ENCODE measurements at regions not wholly inside any gene's neighbourhood (a gene's known extent, or its start where the extent isn't known, plus 50 kb on each side); places are given as distances from the start of the nearest gene placed in this dataset.
"Not testable (repeated sequence)": the region's sequence is repeated elsewhere in the genome, so short reads cannot be mapped to it uniquely, and the experiment has no call there.

GRCh38 chr16:88128556-88128955, 177.3 kb downstream of the BANP start:
- Histone ChIP-seq H3K27ac (ENCODE audit: low read length) (no peak overlapping the region), H3K36me3 (ENCODE audit: control insufficient read depth in 2 of 2, extremely low read depth in 1 of 2, insufficient read depth in 1 of 2, low read length in 1 of 2) (no peaks in the 10 kb centered on the region), H3K4me3 (ENCODE audit: control insufficient read depth in 1 of 2, extremely low read depth in 1 of 2, low read length in 1 of 2) (no peak overlapping the region), H3K27me3 (replicated peaks in 1 of 2; ENCODE audit: control insufficient read depth in 2 of 2, extremely low read depth in 1 of 2, insufficient read depth in 2 of 2, low read length in 1 of 2) (peaks cover 0 to 12% of the 10 kb centered on the region in 2 experiments), H3K4me1 (ENCODE audit: control insufficient read depth in 1 of 2, extremely low read depth in 1 of 2, insufficient read depth in 2 of 2, low read length in 2 of 2) (no peaks in the 10 kb centered on the region), H3K9me3 (no peaks in the 10 kb centered on the region)
- 79% methylated on average over 8 of the region's 8 CpGs for WGBS (ENCODE audit: insufficient coverage)
- ATAC-seq (replicated peaks in 1 of 4) (no peak), DNase-seq (no peak)
- ChIA-PET CTCF (no interaction called here), POLR2A (no interaction called here)
- Mint-ChIP-seq H3K27ac (no peak overlapping the region), H3K9me3 (no peaks in the 10 kb centered on the region), H3K27me3 (no peaks in the 10 kb centered on the region), H3K36me3 (no peaks in the 10 kb centered on the region), H3K4me3 (no peak overlapping the region), H3K4me1 (no peaks in the 10 kb centered on the region)

- H3K27ac ChIP-seq (ENCODE audit: low read length); H3K27me3 Mint-ChIP-seq; ATAC-seq (replicated peaks in 1 of 4); H3K27ac Mint-ChIP-seq; H3K36me3 ChIP-seq (ENCODE audit: control insufficient read depth in 2 of 2, extremely low read depth in 1 of 2, insufficient read depth in 1 of 2, low read length in 1 of 2); H3K4me1 Mint-ChIP-seq; H3K4me1 ChIP-seq (ENCODE audit: control insufficient read depth in 1 of 2, extremely low read depth in 1 of 2, insufficient read depth in 2 of 2, low read length in 2 of 2); POLR2A ChIA-PET; H3K4me3 ChIP-seq (ENCODE audit: control insufficient read depth in 1 of 2, extremely low read depth in 1 of 2, low read length in 1 of 2); CTCF ChIA-PET; H3K9me3 ChIP-seq; H3K36me3 Mint-ChIP-seq; H3K9me3 Mint-ChIP-seq; DNase-seq; H3K4me3 Mint-ChIP-seq: not testable (repeated sequence)
- WGBS (ENCODE audit: insufficient coverage) = 80% methylated on average over 4 of the region's 13 CpGs
- H3K27me3 ChIP-seq (replicated peaks in 1 of 2; ENCODE audit: control insufficient read depth in 2 of 2, extremely low read depth in 1 of 2, insufficient read depth in 2 of 2, low read length in 1 of 2) = peaks cover 0 to 12% of the 10 kb centered on the region in 2 experiments
Observed at GRCh38 chr16:88129133-88129532, 177.9 kb downstream of the BANP start.

DNA sequence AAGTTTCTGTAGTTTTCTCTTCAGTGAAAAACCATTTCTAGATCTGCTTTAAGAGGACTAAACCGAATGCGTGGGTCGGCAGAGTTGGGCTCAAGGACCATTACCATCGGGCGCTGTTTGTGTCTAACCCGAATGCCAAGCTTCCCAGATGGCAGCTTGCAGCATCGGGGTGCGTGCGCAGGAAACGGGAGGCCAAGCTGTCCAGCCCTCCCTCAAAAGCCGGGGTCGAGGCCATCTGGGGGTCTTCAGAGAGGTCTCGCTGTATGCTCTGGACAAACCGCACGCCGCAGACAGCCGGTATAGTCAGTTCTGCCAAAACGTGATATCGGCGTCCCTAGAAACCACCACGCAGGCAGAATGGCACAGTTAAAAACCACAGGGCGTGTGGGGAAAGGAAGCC, 178.8 kb downstream of the BANP start:
- DNase-seq (no peak), ATAC-seq (replicated peaks in 1 of 4) (no peak)
- H3K27me3 Mint-ChIP-seq = peaks cover 0 to 2% of the 10 kb centered on the region in 2 donors
- no peaks in the 10 kb centered on the region for H3K36me3 ChIP-seq (ENCODE audit: control insufficient read depth in 2 of 2, extremely low read depth in 1 of 2, insufficient read depth in 1 of 2, low read length in 1 of 2)
- no peak overlapping the region for H3K4me3 ChIP-seq (ENCODE audit: control insufficient read depth in 1 of 2, extremely low read depth in 1 of 2, low read length in 1 of 2)
- no peaks in the 10 kb centered on the region for H3K4me1 Mint-ChIP-seq
- no peaks in the 10 kb centered on the region for H3K4me1 ChIP-seq (ENCODE audit: control insufficient read depth in 1 of 2, extremely low read depth in 1 of 2, insufficient read depth in 2 of 2, low read length in 2 of 2)
- ChIA-PET POLR2A (no interaction called here), CTCF (no interaction called here)
- H3K27ac ChIP-seq (ENCODE audit: low read length) = no peak overlapping the region
- H3K36me3 Mint-ChIP-seq = no peaks in the 10 kb centered on the region
- 86% methylated on average over 22 of the region's 22 CpGs for WGBS (ENCODE audit: insufficient coverage)
- no peaks in the 10 kb centered on the region for H3K9me3 Mint-ChIP-seq
- no peak overlapping the region for H3K27ac Mint-ChIP-seq
- no peak overlapping the region for H3K4me3 Mint-ChIP-seq
- peaks cover 0 to 12% of the 10 kb centered on the region in 2 experiments for H3K27me3 ChIP-seq (replicated peaks in 1 of 2; ENCODE audit: control insufficient read depth in 2 of 2, extremely low read depth in 1 of 2, insufficient read depth in 2 of 2, low read length in 1 of 2)
- no peaks in the 10 kb centered on the region for H3K9me3 ChIP-seq

DNA sequence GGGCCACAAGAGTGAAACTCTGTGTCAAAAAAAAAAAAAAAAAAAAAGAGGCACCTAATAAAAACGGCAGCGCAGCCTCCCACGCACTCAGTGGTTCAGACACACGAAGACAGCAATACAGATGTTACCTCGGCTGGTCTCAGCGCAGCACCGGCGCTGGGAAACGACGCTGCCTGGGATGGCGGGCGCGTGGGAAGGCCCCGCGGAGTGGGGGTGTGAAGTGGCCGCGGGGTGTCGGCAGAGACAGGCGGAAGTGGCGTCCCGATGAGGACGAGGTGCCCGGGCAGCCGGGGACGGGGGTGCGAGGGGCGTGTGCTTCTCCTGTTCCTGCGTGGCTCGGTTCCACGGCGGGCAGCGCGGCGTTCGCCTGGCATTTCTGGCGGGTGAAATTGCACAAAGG, 179.4 kb downstream of the BANP start:
- Mint-ChIP-seq H3K27me3 (peaks cover 0 to 2% of the 10 kb centered on the region in 2 donors), H3K36me3 (no peaks in the 10 kb centered on the region), H3K27ac (no peak overlapping the region), H3K9me3 (no peaks in the 10 kb centered on the region), H3K4me1 (no peaks in the 10 kb centered on the region), H3K4me3 (no peak overlapping the region)
- Histone ChIP-seq H3K9me3 (no peaks in the 10 kb centered on the region), H3K36me3 (ENCODE audit: control insufficient read depth in 2 of 2, extremely low read depth in 1 of 2, insufficient read depth in 1 of 2, low read length in 1 of 2) (no peaks in the 10 kb centered on the region), H3K27me3 (replicated peaks in 1 of 2; ENCODE audit: control insufficient read depth in 2 of 2, extremely low read depth in 1 of 2, insufficient read depth in 2 of 2, low read length in 1 of 2) (peaks cover 0 to 12% of the 10 kb centered on the region in 2 experiments), H3K4me3 (ENCODE audit: control insufficient read depth in 1 of 2, extremely low read depth in 1 of 2, low read length in 1 of 2) (no peak overlapping the region), H3K4me1 (ENCODE audit: control insufficient read depth in 1 of 2, extremely low read depth in 1 of 2, insufficient read depth in 2 of 2, low read length in 2 of 2) (no peaks in the 10 kb centered on the region), H3K27ac (ENCODE audit: low read length) (no peak overlapping the region)
- DNase-seq (no peak), ATAC-seq (replicated peaks in 1 of 4) (no peak)
- 95% methylated on average over 31 of the region's 36 CpGs for WGBS (ENCODE audit: insufficient coverage)
- ChIA-PET POLR2A (no interaction called here), CTCF (no interaction called here)

DNA sequence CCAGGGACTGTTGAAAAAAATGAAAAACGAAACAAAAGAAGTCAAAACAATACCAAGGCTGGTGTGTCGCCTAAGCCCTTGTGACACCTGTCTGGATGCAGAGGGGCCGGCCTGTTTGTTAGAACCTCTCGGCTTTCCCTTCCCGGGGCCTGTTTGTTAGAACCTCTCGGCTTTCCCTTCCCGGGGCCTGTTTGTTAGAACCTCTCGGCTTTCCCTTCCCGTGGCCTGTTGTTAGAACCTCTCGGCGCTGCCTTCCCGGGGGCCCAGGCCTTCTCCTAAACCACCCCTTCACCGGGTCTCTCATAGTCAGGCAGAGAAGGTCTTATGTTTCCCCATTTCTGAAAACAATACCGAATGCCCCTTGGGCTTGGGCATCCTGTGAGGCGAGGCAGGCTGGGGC, 180.0 kb downstream of the BANP start:
- CTCF ChIA-PET = no interaction called here
- Histone ChIP-seq H3K27me3 (replicated peaks in 1 of 2; ENCODE audit: control insufficient read depth in 2 of 2, extremely low read depth in 1 of 2, insufficient read depth in 2 of 2, low read length in 1 of 2) (peaks cover 0 to 12% of the 10 kb centered on the region in 2 experiments), H3K4me3 (ENCODE audit: control insufficient read depth in 1 of 2, extremely low read depth in 1 of 2, low read length in 1 of 2) (no peak overlapping the region), H3K36me3 (ENCODE audit: control insufficient read depth in 2 of 2, extremely low read depth in 1 of 2, insufficient read depth in 1 of 2, low read length in 1 of 2) (no peaks in the 10 kb centered on the region), H3K4me1 (ENCODE audit: control insufficient read depth in 1 of 2, extremely low read depth in 1 of 2, insufficient read depth in 2 of 2, low read length in 2 of 2) (no peaks in the 10 kb centered on the region), H3K9me3 (no peaks in the 10 kb centered on the region), H3K27ac (ENCODE audit: low read length) (no peak overlapping the region)
- POLR2A ChIA-PET = no interaction called here
- H3K36me3 Mint-ChIP-seq = no peaks in the 10 kb centered on the region
- ATAC-seq (replicated peaks in 1 of 4) (no peak), DNase-seq (no peak)
- H3K9me3 Mint-ChIP-seq = no peaks in the 10 kb centered on the region
- peaks cover 0 to 2% of the 10 kb centered on the region in 2 donors for H3K27me3 Mint-ChIP-seq
- 77% methylated on average over 11 of the region's 15 CpGs for WGBS (ENCODE audit: insufficient coverage)
- H3K4me3 Mint-ChIP-seq = no peak overlapping the region
- H3K27ac Mint-ChIP-seq = no peak overlapping the region
- H3K4me1 Mint-ChIP-seq = no peaks in the 10 kb centered on the region

DNA sequence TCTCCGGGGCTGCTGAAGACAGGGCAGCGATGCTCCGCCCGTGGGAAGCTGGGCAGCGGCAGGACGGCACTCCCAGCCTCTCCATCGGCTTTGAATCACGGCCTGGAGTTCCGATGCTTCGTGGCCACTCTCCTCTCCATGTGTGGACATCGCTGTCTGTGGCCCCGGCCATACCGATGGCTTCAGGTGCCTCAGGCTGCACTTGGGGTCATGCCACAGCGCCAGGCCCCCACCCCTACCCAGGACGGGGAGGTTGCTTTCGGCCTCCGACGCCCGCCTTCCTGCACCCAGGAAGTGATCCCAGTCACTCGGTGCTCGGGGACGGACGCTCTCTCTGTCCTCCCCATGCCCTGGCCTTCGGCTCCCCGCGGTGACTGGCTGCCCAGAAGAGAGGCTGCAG, 180.7 kb downstream of the BANP start:
- ChIA-PET POLR2A (no interaction called here), CTCF (no interaction called here)

GRCh38 chr16:88132836-88133506, 181.7 kb downstream of the BANP start:
- Histone ChIP-seq H3K27me3 (replicated peaks in 1 of 2; ENCODE audit: control insufficient read depth in 2 of 2, extremely low read depth in 1 of 2, insufficient read depth in 2 of 2, low read length in 1 of 2) (peaks cover 0 to 12% of the 10 kb centered on the region in 2 experiments), H3K4me1 (ENCODE audit: control insufficient read depth in 1 of 2, extremely low read depth in 1 of 2, insufficient read depth in 2 of 2, low read length in 2 of 2) (no peaks in the 10 kb centered on the region), H3K27ac (ENCODE audit: low read length) (no peak overlapping the region), H3K36me3 (ENCODE audit: control insufficient read depth in 2 of 2, extremely low read depth in 1 of 2, insufficient read depth in 1 of 2, low read length in 1 of 2) (no peaks in the 10 kb centered on the region), H3K9me3 (no peaks in the 10 kb centered on the region), H3K4me3 (ENCODE audit: control insufficient read depth in 1 of 2, extremely low read depth in 1 of 2, low read length in 1 of 2) (no peak overlapping the region)
- DNase-seq = no peak
- Mint-ChIP-seq H3K9me3 (peaks cover 0 to 5% (median 4%) of the 10 kb centered on the region in 3 donors), H3K4me3 (no peak overlapping the region), H3K27ac (no peak overlapping the region), H3K27me3 (peaks cover 2 to 3% of the 10 kb centered on the region in 2 donors), H3K36me3 (no peaks in the 10 kb centered on the region), H3K4me1 (no peaks in the 10 kb centered on the region)
- ChIA-PET CTCF (no interaction called here), POLR2A (no interaction called here)
- 81% methylated on average over 16 of the region's 27 CpGs for WGBS (ENCODE audit: insufficient coverage)
- no peak for ATAC-seq (replicated peaks in 1 of 4)

More for the DNA sequence above, 180.7 kb downstream of the BANP start:
- Histone ChIP-seq H3K4me3 (ENCODE audit: control insufficient read depth in 1 of 2, extremely low read depth in 1 of 2, low read length in 1 of 2) (no peak overlapping the region), H3K9me3 (no peaks in the 10 kb centered on the region), H3K36me3 (ENCODE audit: control insufficient read depth in 2 of 2, extremely low read depth in 1 of 2, insufficient read depth in 1 of 2, low read length in 1 of 2) (no peaks in the 10 kb centered on the region), H3K4me1 (ENCODE audit: control insufficient read depth in 1 of 2, extremely low read depth in 1 of 2, insufficient read depth in 2 of 2, low read length in 2 of 2) (no peaks in the 10 kb centered on the region), H3K27me3 (replicated peaks in 1 of 2; ENCODE audit: control insufficient read depth in 2 of 2, extremely low read depth in 1 of 2, insufficient read depth in 2 of 2, low read length in 1 of 2) (peaks cover 0 to 14% of the 10 kb centered on the region in 2 experiments), H3K27ac (ENCODE audit: low read length) (no peak overlapping the region)
- Mint-ChIP-seq H3K9me3 (no peaks in the 10 kb centered on the region), H3K4me1 (no peaks in the 10 kb centered on the region), H3K4me3 (no peak overlapping the region), H3K27me3 (peaks cover 0 to 2% of the 10 kb centered on the region in 2 donors), H3K36me3 (no peaks in the 10 kb centered on the region), H3K27ac (no peak overlapping the region)
- DNase-seq = no peak
- no peak for ATAC-seq (replicated peaks in 1 of 4)
- 91% methylated on average over 23 of the region's 26 CpGs for WGBS (ENCODE audit: insufficient coverage)

Data from T-cell (primary cell).